GM21723 (cell line): ENCODE measurements at regions not wholly inside any gene's neighbourhood (a gene's known extent, or its start where the extent isn't known, plus 50 kb on each side); places are given as distances from the start of the nearest gene placed in this dataset.
"Not testable (repeated sequence)": the region's sequence is repeated elsewhere in the genome, so short reads cannot be mapped to it uniquely, and the experiment has no call there.

Experiments
- ATAC-seq: cut with Tn5 transposase; IDR thresholded peaks from one replicate; pipeline ENCODE4 v1.9.1; 2021; ENCODE audit warnings: mild to moderate bottlenecking, moderate library complexity; ENCODE audit not compliant: unreplicated experiment

GRCh38 chr22:22756109-22756508 lies 111.7 kb downstream of the GGTLC2 start:
- no peak for ATAC-seq

- not testable (repeated sequence) for ATAC-seq
These were observed 112.3 kb downstream of the GGTLC2 start for GRCh38 chr22:22756551-22757201.

- ATAC-seq, result not testable (repeated sequence)
These were observed 113.8 kb downstream of the GGTLC2 start for GRCh38 chr22:22758101-22758807.

GRCh38 chr22:22759371-22759770 lies 115.0 kb downstream of the GGTLC2 start:
- no peak for ATAC-seq

GRCh38 chr22:22759889-22760546 lies 115.6 kb downstream of the GGTLC2 start:
- no peak for ATAC-seq

- ATAC-seq, result no peak
These were observed 117.2 kb downstream of the GGTLC2 start for GRCh38 chr22:22761606-22761962.

GRCh38 chr22:22761963-22762772 lies 117.8 kb downstream of the GGTLC2 start:
- ATAC-seq, result no peak

- no peak for ATAC-seq
These were observed 119.1 kb downstream of the GGTLC2 start for GRCh38 chr22:22763512-22763911.

GRCh38 chr22:22764085-22764484 lies 119.7 kb downstream of the GGTLC2 start:
- ATAC-seq, result no peak

GRCh38 chr22:22767876-22768602 lies 119.6 kb upstream of the IGLL5 start:
- no peak for ATAC-seq

- no peak for ATAC-seq
These were observed 118.7 kb upstream of the IGLL5 start for GRCh38 chr22:22768885-22769284.

GRCh38 chr22:22769434-22770279 lies 118.0 kb upstream of the IGLL5 start:
- no peak for ATAC-seq

GRCh38 chr22:22770280-22770871 lies 117.2 kb upstream of the IGLL5 start:
- ATAC-seq, result no peak

GRCh38 chr22:22770881-22771280 lies 116.7 kb upstream of the IGLL5 start:
- no peak for ATAC-seq

- ATAC-seq, result no peak
These were observed 115.8 kb upstream of the IGLL5 start for GRCh38 chr22:22771696-22772377.

GRCh38 chr22:22772396-22772795 lies 115.2 kb upstream of the IGLL5 start:
- no peak for ATAC-seq

- ATAC-seq, result no peak
These were observed 114.7 kb upstream of the IGLL5 start for GRCh38 chr22:22772883-22773282.

GRCh38 chr22:22773427-22773826 lies 114.2 kb upstream of the IGLL5 start:
- ATAC-seq, result no peak
